NCI-H226 (cell line): ENCODE measurements at regions not wholly inside any gene's neighbourhood (a gene's known extent, or its start where the extent isn't known, plus 50 kb on each side); places are given as distances from the start of the nearest gene placed in this dataset.

Experiments used
- DNase-seq: peaks from one replicate; pipeline ENCODE4 v3.0.0-alpha.2; 2015

- DNase-seq: peak; percentile 26
Measured at GRCh38 chrY:8422906-8423305, 914.4 kb upstream of the TSPY4 start.

GRCh38 chrY:8426433-8426832 is 910.8 kb upstream of the TSPY4 start:
- DNase-seq: no peak

GRCh38 chrY:8437510-8437909 is 899.8 kb upstream of the TSPY4 start:
- no peak for DNase-seq

- no peak for DNase-seq
Measured at GRCh38 chrY:8442097-8442496, 895.2 kb upstream of the TSPY4 start.

GRCh38 chrY:8452963-8453362 is 884.3 kb upstream of the TSPY4 start:
- DNase-seq: no peak

GRCh38 chrY:8466813-8467212 is 870.5 kb upstream of the TSPY4 start:
- DNase-seq: no peak

GRCh38 chrY:8470249-8470648 is 867.0 kb upstream of the TSPY4 start:
- no peak for DNase-seq

GRCh38 chrY:8479141-8479540 is 858.1 kb upstream of the TSPY4 start:
- DNase-seq: no peak

- no peak for DNase-seq
Measured at GRCh38 chrY:8488955-8489354, 848.3 kb upstream of the TSPY4 start.

- DNase-seq: peak; percentile 22
Measured at GRCh38 chrY:8489880-8490630, 847.2 kb upstream of the TSPY4 start.

- no peak for DNase-seq
Measured at GRCh38 chrY:8494396-8494795, 842.9 kb upstream of the TSPY4 start.

- no peak for DNase-seq
Measured at GRCh38 chrY:8495243-8495642, 842.0 kb upstream of the TSPY4 start.

- no peak for DNase-seq
Measured at GRCh38 chrY:8500888-8501287, 836.4 kb upstream of the TSPY4 start.

- no peak for DNase-seq
Measured at GRCh38 chrY:8533468-8533867, 803.8 kb upstream of the TSPY4 start.

GRCh38 chrY:8535704-8536103 is 801.6 kb upstream of the TSPY4 start:
- no peak for DNase-seq

GRCh38 chrY:8536277-8536676 is 801.0 kb upstream of the TSPY4 start:
- no peak for DNase-seq

- DNase-seq: peak; percentile 19
Measured at GRCh38 chrY:8541306-8541705, 796.0 kb upstream of the TSPY4 start.

- no peak for DNase-seq
Measured at GRCh38 chrY:8544715-8545114, 792.5 kb upstream of the TSPY4 start.

GRCh38 chrY:8547931-8548330 is 789.3 kb upstream of the TSPY4 start:
- DNase-seq: no peak

GRCh38 chrY:8551323-8551722 is 785.9 kb upstream of the TSPY4 start:
- DNase-seq: peak; percentile 31

GRCh38 chrY:8552168-8552805 is 785.0 kb upstream of the TSPY4 start:
- no peak for DNase-seq

- DNase-seq: no peak
Measured at GRCh38 chrY:8553614-8554013, 783.6 kb upstream of the TSPY4 start.

GRCh38 chrY:8561385-8561784 is 775.9 kb upstream of the TSPY4 start:
- no peak for DNase-seq

GRCh38 chrY:8562456-8563090 is 774.7 kb upstream of the TSPY4 start:
- DNase-seq: no peak
